ENCODE measurements at regions not wholly inside any gene's neighbourhood (a gene's known extent, or its start where the extent isn't known, plus 50 kb on each side); places are given as distances from the start of the nearest gene placed in this dataset.

- no peak for TF ChIP-seq CTCF (IDR thresholded peaks at IDR 0.05)
- TF ChIP-seq POLR2AphosphoS5 (IDR thresholded peaks at IDR 0.05; ENCODE audit: low read depth, low read length) = no peak
- TF ChIP-seq TCF7L2 (IDR thresholded peaks at IDR 0.05; ENCODE audit: low read depth, low read length) = no peak
These were observed 241.2 kb upstream of the TNC start for GRCh38 chr9:115359017-115359780.
